ENCODE measurements at regions not wholly inside any gene's neighbourhood (a gene's known extent, or its start where the extent isn't known, plus 50 kb on each side); places are given as distances from the start of the nearest gene placed in this dataset.
"Not testable (repeated sequence)": the region's sequence is repeated elsewhere in the genome, so short reads cannot be mapped to it uniquely, and the experiment has no call there.

DNA sequence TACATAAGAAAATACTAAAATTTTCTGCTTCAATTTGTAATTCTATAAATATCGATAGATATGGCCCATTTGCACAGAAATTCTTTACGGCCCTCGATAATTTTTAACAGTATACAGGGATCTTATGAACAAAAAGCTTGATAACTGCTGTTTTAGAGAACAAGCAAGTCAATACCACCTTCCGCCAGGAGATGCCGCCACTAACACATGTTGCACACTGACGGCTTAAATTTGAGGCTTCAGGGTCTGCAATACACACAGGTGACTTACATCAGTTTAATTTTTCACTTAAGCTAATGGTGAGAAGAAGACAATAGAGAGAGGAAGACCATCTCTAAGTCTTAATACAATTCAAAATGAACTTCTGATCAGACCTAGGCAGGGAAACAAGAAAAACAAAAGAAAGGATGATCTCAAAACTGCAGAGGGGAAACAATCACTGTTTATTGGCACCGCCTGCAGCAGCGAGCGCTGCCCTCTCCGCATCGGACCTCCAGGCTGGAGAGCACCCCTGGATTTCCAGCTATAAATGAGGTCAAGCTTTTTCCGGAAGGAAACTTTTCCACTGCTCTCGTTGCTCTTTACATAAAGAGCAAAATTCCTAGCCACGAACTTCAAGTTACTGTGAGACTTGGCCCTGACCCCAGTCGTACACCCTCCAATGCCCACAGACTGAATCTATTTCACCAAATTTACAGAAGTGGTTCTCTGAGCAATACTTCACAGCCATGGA, 53.9 kb downstream of the OTOR start:
- DNase-seq = peak; percentile 57

- DNase-seq = no peak
These were observed 54.4 kb downstream of the OTOR start for GRCh38 chr20:16802652-16802935.

DNA sequence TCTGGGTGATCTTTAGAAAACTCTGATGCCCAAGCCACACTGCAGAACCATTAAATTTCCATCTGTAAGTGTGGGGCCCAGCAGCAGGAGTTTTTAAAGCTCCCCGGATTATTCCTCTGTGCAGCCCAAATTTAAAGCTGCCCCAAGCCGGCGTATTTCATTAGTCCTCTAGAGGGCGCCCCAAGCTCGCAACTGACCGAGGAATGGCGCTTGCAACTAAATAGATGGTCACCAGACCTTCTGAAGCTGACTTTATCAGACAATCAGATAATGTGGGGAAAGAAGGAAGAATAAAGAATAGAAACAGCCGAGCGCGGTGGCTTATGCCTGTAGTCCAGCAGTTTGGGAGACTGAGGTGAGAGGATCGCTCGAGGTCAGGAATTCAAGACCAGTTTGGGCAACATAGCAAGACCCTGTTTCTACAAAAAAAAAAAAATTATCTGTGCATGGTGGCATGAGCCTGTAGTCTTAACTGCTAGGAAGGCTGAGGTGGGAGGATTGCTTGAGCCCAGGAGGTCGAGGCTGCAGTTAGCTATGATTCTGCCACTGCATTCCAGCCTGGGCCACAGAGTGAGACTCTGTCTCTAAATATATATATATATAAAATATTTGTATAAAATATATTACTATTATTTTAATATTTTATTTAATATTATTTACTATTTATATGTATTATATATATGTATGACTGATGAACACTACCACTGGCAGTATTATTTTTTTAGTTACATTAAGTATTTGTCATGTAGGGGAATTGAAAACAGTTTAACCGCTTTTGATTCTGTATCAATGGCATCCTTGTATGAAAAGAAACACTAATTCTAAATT, 56.0 kb downstream of the OTOR start:
- peak; percentile 34 for DNase-seq

DNA sequence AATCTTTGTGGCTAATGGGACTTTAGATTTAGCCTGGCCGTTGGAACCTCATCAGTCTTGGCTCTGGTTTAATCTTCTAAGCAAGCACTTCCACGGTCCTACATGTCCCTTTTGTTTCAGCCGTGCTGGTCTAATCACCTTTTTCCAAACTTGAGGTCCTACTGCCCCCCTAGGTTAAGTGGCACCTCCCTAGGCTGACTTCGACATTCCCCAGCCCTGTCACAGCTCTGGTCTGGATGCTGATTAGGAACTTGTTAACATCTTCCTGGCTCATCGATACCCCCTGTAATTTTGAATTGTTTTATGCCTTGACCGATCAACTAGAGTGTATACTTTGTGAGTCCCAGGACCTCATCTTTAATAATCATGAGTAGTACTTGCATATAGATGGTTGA, 56.6 kb downstream of the OTOR start:
- DNase-seq = no peak

DNA sequence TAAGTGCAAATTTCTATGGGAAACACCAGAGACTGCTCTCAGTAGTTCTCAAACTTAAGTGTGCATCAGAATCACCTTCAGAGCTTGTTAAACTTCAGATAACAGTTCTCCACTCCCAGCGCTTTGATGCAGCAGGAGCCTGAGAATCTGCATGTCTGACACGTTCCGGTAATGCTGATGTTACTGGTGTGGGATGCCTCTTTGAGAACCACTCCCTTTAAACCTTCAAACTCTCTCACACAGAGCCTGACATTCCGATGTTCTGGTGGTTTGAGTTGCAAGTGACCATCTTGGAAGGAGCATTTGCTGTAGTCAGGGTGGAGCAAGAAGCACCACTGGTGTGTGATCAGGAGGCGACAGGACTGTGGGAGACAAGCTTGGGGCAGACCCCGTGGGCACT, 57.9 kb downstream of the OTOR start:
- DNase-seq = no peak

DNA sequence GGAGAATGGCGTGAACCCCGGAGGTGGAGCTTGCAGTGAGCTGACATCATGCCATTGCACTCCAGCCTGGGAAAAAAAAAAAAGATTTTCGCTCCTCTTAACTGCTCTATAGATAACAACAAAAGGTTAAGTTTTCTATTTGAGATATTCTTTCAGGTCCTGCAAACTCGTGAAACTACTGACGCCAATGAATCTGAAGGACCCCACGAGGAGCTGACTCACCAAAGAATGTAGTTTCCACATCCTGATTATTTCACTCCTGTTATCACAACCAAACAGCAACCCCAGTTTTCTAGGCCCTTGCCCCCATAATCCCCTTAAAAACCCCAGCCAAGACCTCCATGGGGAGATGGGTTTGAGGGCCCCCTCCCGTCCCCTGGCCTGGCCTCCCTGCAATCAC, 58.7 kb downstream of the OTOR start:
- DNase-seq = no peak

- DNase-seq = no peak
These were observed 60.6 kb downstream of the OTOR start for GRCh38 chr20:16808796-16809195.

DNA sequence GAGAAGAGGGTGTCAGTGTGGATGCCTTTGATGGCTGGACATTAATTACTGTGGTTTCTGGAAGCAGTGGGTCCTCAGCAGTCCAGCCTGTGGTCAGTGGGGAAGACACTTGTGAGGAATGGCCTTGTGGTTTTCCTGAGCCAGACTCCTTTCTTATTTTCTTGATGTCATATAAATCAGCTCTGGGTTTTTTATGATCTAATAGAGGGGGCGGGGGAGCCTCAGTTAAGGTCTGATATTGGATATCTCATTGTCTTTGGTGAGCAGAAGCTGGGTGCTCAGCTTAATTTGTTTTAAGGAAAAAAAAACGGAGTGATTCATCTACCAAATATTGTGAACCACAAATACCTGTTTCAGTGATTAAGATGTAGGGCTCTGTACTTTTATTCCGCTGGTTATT, 62.1 kb downstream of the OTOR start:
- no peak for DNase-seq

GRCh38 chr20:16816192-16816591, 68.0 kb downstream of the OTOR start:
- no peak for DNase-seq

DNA sequence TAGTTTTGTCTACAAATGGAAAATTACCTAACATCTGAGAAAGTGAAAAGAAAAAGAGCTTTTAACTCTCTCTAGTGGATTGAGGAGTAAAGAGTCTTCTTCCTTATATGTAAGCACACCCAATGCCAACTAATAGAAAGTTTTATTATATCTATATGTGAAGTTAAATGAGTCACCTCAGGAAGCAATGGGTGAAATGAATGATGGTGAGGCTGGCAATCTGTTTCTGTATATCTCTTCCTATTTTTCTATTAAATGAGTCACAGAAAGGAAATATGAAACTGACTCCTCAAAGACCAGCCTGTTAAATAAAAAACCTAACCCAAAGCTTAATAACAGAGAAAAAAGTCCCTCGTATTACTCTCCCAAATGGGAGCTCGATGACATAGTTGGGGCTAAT, 71.3 kb downstream of the OTOR start:
- DNase-seq = no peak

- DNase-seq = peak; percentile 5
These were observed 73.3 kb downstream of the OTOR start for GRCh38 chr20:16821211-16822089.

DNA sequence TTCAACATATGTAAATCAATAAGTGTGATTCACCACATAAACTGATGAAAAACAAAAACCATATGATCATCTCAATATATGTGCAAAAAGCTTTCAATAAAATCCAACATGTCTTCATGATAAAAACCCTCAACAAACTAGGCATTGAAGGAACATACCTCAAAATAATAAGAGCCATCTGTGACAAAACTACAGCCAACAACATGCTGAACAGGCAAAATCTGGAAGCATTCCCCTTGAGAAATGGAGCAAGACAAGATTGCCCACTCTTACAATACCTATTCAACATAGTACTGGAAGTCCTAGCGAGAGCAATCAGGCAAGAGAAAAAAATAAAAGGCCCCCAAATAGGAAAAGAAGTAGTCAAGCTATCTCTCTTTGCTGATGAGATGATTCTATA, 76.5 kb downstream of the OTOR start:
- DNase-seq = no peak

GRCh38 chr20:16828666-16829305, 80.6 kb downstream of the OTOR start:
- no peak for DNase-seq

GRCh38 chr20:16835690-16836089, 87.5 kb downstream of the OTOR start:
- not testable (repeated sequence) for DNase-seq

- DNase-seq = no peak
These were observed 94.4 kb downstream of the OTOR start for GRCh38 chr20:16842486-16843120.

DNA sequence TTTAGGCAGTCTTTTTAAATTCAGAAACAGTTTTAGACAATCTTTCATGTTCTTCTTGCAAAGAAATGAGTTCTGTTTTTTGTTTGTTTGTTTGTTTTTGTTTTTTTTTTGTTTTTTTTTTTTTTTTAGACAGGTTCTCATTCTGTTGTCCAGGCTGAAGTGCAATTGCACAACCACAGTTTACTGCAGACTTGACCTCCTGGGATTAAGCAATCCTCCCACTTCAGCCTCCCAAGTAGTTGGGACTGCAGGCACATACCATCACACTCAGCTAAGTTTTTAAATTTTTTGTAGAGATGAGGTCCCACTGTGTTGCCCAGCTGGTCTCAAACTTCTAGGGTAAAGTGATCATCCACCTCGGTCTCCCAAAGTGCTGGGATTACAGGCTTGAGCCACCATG, 96.2 kb downstream of the OTOR start:
- DNase-seq = no peak

DNA sequence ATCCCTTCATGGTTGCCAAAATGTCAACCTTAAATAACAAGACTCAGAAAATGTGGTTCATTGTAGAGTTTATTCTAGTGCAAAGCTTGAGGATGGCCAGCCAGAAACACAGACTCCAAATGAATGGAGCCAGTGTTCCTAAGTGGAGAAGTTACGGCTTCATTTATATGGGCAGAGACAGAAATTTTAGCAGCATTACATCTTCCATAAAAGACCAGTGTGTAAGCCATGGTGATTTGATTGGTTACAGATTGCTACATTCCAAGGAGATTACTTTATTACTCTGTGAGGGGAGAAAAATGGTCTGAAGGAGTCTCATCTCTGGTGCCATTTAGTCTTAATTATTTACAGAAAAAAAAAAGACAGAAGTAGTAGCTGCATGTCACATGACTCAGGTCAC, 97.8 kb downstream of the OTOR start:
- DNase-seq = no peak

- DNase-seq = no peak
These were observed 99.9 kb downstream of the OTOR start for GRCh38 chr20:16848061-16848460.

GRCh38 chr20:16848526-16848925, 100.4 kb downstream of the OTOR start:
- no peak for DNase-seq

DNA sequence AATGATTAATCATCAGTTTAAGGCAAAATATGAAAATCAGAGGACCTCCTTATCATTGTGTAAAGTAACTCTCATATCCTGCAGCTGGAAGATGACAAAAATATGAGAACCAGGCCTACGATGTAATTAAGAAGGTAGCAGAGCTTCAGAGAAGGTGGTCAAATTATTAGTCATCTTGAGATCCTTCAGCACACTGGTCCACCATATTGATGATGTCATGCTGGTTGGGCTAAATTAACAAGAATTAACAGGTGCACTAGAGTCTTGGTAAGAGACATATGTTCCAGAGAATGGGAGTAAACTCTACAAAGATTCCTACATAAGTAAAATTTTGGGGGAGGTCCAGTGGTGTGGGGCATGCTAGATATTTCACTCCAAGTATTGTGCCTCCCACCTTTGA, 112.8 kb downstream of the OTOR start:
- DNase-seq = no peak

- DNase-seq = no peak
These were observed 113.5 kb downstream of the OTOR start for GRCh38 chr20:16861708-16862107.

GRCh38 chr20:16863303-16863702, 115.1 kb downstream of the OTOR start:
- no peak for DNase-seq

DNA sequence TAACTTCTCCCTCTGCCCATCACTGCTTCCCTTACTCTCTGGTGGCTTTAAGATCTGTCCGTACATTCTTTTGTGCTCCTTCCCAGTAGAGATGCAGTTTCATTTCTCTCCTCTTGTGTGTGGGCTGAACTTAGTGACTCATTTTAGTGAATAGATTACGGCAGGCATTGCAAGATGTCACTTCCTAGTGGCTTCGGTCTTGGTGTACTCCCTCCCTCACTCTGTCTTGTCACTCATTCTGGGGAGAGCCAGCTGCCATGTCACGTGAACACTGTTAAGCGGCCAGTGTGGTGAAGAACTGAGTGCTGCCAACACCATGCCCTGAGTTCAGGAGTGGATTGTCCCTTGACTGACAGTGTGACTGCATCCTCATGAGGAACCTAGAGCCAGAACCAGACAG, 115.9 kb downstream of the OTOR start:
- no peak for DNase-seq
